HFF-Myc (cell line): ENCODE measurements at regions not wholly inside any gene's neighbourhood (a gene's known extent, or its start where the extent isn't known, plus 50 kb on each side); places are given as distances from the start of the nearest gene placed in this dataset.

Experiments
- DNase-seq: peaks from one replicate; pipeline ENCODE4 v3.0.0-alpha.2; 2011; ENCODE audit warnings: low read depth; ENCODE audit errors: extremely low read depth
- H3K4me3 ChIP-seq: replicated peaks from 2 replicates; pipeline ENCODE4 v1.5.1; 2011; ENCODE audit warnings: low read depth, mild to moderate bottlenecking, control low read depth, low read length
- CTCF ChIP-seq: IDR thresholded peaks from 2 replicates; pipeline ENCODE4 v1.5.1; 2012; ENCODE audit warnings: mild to moderate bottlenecking, low read depth, low read length, control low read depth; ENCODE audit errors: missing control alignments

GRCh38 chr2:120785228-120785966 is 49.7 kb downstream of the GLI2 start:
- no peak for TF ChIP-seq CTCF
- H3K4me3 ChIP-seq: no peak overlapping the region
- no peak for DNase-seq

GRCh38 chr2:120786038-120786960 is 50.6 kb downstream of the GLI2 start:
- H3K4me3 ChIP-seq: no peak overlapping the region
- no peak for DNase-seq
- TF ChIP-seq CTCF: no peak

- TF ChIP-seq CTCF: no peak
- no peak for DNase-seq
- no peak overlapping the region for H3K4me3 ChIP-seq
These were observed 51.6 kb downstream of the GLI2 start for GRCh38 chr2:120787111-120787821.

- DNase-seq: no peak
- TF ChIP-seq CTCF: no peak
These were observed 52.4 kb downstream of the GLI2 start for GRCh38 chr2:120787822-120788700.

GRCh38 chr2:120791243-120791961 is 55.7 kb downstream of the GLI2 start:
- no peak for DNase-seq
- no peak overlapping the region for H3K4me3 ChIP-seq
- TF ChIP-seq CTCF: no peak

More at GRCh38 chr2:120787822-120788700, 52.4 kb downstream of the GLI2 start:
- H3K4me3 ChIP-seq: no peak overlapping the region

GRCh38 chr2:120791962-120792297 is 56.3 kb downstream of the GLI2 start:
- TF ChIP-seq CTCF: no peak
- DNase-seq: no peak

More at GRCh38 chr2:120791962-120792297, 56.3 kb downstream of the GLI2 start:
- H3K4me3 ChIP-seq: no peak overlapping the region
